ENCODE measurements at regions not wholly inside any gene's neighbourhood (a gene's known extent, or its start where the extent isn't known, plus 50 kb on each side); places are given as distances from the start of the nearest gene placed in this dataset.

DNA sequence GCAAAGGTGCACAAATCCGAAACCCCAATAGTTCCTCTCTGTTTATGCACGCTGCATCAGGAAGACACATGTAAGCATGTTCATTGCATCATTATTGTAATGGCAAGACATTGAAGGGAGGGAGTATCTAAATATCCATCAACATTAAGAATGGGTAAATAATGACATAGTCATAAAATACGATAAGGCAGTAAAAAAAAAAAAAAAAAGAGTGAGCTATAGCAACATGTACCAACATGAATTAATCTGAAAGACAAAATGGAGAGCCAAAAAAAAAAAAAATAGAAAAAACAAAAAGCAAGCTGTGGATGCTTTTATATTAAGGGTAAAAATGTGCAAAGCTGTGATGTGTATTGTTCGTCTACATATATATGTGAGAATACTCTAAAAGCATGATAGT, 70.2 kb upstream of the ABLIM1 start:
- no peak for TF ChIP-seq EZH2 (IDR thresholded peaks at IDR 0.05)
- TF ChIP-seq POLR2AphosphoS5 (IDR thresholded peaks at IDR 0.05; ENCODE audit: borderline replicate concordance, low read depth, low read length): no peak
